NCI-H510A treated with DMSO at 0.1 percent for 48 hours (cell line): ENCODE measurements at regions not wholly inside any gene's neighbourhood (a gene's known extent, or its start where the extent isn't known, plus 50 kb on each side); places are given as distances from the start of the nearest gene placed in this dataset.
"Not testable (repeated sequence)": the region's sequence is repeated elsewhere in the genome, so short reads cannot be mapped to it uniquely, and the experiment has no call there.

Source experiments
- DNase-seq: peaks from one replicate; lab custom pipeline; 2025; lab: John Stamatoyannopoulos, UW

DNA sequence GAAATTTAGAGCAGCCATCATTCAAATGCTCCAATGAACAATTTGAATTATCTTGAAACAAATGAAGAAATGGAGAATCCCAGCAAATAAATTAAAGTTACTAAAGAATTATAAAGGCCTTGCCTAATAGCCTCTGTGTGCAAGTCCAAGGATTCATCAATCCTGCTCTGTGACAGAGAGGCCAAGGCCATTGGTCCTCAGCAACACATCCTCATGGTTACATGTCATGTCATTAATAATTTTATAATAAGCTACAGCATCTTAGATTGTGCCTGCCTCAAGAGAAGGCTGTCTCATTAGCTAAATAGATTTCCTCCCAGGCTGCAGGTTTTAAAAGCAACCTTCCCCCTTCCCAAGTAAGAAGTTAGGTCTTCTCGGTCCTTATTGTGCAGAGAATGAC, 611.6 kb downstream of the FBXO15 start:
- no peak for DNase-seq

DNA sequence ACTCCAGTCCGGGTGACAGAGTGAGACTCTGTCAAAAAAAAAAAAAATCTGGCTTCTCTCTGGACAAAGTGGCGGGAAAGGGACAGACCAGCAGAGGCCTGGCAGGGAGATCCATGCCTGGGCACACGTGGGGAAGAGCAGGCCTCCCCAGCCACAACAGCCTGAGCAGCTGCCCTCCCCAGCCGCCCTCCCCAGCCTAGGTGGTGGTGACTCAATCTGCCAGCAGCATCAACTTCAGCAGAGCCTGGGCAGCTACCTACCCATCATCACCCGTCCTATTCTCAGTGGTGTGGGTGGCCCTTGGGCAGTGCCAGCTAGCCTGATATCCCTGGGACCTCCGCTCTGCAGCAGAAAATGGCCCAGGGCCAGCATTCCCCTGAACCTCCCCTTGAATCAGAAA, 612.4 kb downstream of the FBXO15 start:
- DNase-seq: no peak

DNA sequence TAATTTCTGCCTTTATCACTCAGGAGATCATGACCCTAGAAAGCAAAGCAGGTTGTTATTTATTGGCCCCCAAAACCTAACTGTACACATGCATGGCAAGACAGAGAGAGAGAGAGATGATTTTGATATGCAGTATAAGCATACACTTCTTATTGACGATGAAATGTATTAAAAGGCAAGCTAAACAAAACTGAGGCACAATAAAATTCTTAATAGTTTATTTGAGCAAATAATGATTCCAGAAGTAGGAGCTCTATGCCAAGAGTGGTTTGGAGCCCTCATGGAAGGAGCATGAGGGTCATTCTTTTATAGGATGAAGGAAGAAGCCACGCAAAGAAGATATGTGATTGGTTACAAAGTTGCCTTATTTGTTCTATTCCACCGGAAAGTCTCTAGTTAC, 616.0 kb downstream of the FBXO15 start:
- no peak for DNase-seq

DNA sequence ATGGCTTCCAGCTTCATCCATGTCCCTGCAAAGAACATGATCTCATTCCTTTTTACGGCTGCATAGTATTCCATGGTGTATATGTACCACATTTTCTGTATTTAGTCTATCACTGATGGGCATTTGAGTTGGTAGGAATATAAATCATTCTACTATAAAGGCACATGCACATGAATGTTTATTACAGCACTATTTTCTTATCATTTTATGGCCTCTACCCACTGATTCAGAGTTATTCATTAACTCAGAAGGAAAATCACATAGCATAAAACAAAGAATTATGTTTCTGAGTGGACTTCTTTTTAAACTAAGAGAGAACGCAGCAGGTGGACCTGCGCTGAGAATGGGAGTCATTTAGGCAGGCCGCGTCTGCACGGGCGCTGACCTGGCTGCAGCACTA, 619.6 kb downstream of the FBXO15 start:
- no peak for DNase-seq

DNA sequence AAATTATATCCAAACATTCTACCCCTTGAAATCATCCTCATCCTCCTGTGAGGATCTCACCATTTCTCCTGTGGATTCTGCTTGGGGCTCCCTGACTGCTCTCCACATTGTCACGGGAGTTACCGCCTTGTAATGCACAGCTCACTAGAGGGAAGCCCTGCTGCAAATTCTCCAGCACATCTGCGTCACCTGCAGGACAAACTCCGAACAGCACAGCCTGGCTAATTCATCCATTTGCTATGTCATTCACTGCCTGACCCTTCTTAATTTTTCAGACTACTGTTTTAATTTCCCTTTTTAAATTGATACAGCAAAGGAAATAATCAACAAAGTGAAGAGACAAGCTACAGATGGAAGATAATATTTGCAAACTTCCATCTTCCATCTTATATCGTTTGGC, 627.4 kb downstream of the FBXO15 start:
- no peak for DNase-seq

DNA sequence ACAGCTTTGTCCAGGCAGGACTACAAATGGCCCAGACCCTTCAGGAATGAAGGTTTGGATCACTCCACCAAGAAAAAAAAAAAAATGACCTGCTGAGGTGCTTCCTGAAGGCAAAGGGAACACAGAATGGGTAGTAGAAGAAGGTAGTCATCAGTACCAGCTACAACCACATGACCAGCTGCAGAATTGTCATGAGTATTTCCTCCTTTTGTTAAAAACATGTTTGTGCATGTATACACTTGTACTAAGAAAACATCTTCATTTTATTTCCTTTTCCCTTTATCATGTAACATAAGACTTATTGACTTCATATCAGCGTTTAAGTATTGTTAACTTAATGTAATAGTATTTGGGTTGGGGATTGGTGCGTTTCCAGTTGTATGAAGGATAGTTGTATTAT, 631.6 kb downstream of the FBXO15 start:
- not testable (repeated sequence) for DNase-seq

DNA sequence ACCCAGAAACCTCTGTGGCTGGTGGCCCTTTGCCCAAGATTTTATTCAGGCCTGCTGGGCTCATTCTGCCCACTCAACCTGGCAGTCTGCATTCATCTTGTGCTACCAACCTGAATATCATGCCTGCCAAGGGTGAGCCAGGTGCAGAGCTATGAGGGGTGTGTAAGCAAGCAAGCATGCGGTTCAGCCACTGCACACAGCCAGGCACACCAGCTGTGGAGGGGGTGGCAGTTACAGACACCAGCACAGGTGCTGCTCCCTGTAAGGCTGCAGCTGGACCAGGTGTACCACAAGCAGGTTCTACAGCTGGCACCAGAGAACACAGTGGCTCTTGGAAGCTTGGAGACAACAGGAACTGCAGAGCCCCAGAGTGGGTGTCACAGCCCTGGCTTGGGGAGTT, 633.2 kb downstream of the FBXO15 start:
- DNase-seq: peak; percentile 56

DNA sequence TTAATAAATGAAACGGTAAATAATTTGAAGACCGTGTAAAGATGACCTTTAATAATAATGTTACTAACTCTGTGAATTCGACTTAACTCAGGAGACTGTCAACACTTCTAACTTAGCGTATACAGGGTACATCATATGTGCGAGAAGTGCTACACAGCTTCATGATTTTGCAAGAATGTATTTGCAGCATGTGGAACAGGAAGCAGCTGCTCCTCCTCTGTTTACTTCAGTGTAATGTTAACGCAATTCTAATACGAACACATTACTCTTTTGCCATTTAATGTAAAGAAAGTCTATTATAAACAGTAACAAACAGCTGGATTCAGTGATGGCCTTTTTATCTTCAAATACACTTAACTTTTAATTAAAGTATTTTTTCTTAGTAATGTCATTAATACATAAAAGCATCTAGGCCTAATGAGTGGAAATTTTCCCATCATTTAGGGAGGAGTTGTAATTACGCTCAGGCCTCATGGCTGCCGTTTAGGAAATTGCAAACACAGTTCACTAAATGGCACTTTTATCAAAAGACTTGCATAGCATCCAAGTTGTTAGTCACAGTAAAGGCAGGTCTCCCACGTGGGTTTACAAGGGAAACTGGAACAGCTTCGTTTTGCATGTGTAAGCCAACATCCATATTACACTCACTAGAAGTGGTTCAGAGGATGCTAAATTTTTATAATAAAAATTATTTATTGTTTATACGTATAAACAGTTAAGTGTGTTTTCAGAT, 635.7 kb downstream of the FBXO15 start:
- DNase-seq: peak; percentile 86

DNA sequence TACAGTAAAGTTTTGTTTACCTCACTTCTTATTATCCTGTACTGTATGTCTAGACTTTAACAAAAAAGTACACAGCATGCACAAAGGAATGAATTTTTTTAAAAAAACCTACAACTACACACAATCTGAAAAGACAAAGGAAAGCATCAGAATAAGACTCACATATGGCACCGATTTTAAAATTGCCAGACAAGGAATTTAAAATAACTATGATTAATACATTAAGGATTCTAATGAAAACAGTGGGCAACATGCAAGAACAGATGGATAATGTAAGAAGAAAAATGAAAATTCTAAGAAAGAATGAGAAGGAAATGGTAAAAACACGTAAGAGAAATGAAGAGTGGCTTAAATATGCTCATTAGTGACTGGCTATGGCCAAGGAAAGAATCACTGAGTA, 638.2 kb downstream of the FBXO15 start:
- DNase-seq: no peak

DNA sequence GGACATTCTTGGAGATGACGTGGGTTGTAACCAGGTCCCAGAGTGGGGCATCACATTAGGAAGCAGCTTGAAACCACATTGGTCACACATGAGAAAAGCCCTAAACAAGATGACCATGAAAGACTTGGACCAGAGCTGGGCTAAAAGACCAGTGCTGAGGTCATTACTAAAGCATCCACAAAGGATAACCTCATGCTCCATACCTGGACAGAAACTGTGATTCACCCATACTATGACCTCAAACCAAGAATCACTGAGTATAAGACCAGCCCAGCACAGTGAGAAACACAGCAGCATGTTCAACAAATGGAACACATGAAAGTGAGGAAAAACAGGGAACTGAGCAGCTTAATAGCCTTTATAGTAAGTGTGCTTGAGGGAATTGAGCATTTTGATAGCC, 635.5 kb upstream of the NETO1 start:
- DNase-seq: no peak

DNA sequence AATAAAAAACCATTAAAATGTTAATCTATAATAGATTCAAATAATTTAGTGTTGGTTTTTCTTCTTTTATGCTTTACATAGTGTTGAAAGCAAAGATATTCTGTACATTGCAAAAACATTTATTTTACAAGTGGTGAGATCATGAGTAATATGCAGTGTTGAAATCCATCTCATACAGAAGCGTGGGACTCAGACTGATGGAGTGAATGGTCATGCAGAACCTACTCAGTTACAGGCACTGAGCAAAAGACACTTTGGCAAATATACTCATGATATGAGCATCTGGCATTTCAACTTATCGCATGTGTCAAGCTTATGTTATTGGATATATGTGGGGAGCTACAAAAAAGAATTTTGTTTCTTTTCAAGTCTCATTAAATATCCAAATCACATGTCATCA, 620.2 kb upstream of the NETO1 start:
- DNase-seq: no peak

DNA sequence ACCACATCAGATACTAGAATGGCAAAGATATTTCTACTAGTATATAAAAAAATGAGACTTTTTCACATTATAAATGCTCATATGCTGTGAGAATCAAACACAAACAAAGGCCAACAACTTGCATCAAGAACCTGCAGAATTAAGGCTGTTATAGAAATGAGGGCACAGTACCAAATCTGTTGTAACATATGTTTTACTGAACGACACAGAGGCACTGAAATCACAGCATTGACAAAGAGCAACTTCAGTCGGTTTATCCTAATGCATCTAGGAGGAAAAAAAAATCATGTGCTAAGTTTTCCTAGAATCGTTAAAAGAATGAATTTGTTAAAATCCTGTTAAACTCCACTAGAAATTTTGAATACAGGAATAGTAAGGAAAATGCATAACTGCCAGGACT, 617.4 kb upstream of the NETO1 start:
- DNase-seq: no peak

DNA sequence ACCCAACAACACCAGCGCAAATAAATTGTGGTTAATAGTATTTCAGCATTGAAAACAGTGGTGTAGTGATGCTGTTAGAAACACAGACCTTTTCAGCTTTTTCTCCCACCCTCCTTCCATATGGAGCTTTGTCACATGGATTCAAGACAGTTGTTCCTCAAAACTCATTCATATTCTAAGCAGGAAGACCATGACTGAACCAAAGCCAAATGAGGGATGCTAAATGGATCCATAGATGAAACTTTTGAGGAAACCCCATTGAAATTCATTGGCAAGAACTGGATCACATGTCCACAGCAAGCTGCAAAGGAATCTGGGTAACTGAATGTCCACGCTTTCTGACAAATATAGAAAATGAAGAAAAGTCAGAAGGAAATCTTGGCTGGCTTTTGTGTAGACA, 615.1 kb upstream of the NETO1 start:
- DNase-seq: no peak

DNA sequence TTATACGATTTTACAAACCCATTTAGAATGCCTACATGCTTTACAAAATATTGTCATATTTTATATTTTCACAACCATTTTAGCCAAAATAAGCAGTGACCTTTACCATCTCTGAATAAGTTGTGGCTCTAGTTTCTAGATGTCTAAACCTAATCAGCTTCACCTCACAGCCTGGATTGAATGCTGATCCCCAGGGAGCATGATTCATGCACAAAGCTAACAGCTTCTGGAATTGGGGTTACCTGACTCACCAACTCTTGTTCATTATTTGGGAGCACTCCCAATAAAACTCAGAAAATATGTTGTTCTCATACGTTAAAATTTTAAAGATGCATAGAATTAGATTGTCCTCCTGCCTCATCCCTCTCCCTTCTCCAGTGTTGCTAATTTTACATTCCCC, 611.7 kb upstream of the NETO1 start:
- no peak for DNase-seq

DNA sequence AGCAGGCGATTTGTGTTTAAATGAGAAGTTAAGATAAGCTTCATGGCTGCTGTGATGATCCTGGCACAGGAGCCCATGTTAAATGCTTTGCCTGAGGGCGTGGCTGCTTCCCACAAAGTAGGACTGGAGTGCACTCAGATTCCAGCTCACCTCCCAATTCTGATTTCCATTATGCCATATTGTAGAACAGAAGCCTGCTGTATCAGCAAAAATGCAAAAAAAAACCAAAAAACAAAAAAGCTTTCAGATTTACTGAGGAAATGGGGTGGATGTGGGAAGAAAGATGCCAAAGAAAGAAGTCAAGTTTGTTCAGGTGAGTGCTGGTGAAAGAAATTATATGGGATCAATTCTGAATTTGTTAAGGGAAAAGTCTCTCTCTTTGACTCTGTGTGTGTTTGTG, 610.4 kb upstream of the NETO1 start:
- no peak for DNase-seq

DNA sequence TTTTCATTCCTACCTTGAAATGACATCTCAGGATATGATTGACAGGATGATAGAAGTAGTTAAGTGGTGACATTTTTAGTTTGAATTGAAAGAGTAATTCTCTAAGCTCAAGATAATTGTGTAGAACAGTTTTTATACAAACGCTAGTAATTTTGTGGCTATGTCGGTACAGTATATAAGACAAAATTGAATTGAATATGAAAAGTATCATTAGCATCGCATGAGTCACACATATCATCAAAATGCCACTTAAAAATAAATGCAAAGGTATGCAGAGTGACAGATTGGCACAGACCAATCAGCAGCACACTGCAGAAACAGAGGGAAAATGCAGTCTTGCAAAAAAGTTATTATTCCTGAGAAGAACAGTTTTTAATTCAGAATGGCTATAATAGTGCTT, 608.2 kb upstream of the NETO1 start:
- no peak for DNase-seq

DNA sequence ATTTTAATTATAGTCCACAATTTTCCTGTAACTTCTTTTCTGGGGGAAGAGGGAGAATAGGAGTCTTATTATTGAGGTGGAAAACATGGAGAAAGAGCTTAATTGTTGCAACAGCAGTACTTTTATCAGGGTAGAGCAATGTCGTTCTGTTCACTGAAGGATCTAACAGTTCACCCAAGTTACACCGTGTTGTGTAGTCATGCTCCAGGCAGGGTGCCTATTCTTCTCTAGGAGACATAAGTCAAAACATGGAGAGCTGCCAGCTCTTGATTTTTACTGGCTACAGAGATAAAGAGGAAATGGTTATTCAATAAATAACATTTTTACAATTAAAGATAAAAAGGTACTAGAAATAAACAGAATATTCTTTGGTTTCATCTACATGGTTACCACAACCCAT, 594.3 kb upstream of the NETO1 start:
- no peak for DNase-seq

DNA sequence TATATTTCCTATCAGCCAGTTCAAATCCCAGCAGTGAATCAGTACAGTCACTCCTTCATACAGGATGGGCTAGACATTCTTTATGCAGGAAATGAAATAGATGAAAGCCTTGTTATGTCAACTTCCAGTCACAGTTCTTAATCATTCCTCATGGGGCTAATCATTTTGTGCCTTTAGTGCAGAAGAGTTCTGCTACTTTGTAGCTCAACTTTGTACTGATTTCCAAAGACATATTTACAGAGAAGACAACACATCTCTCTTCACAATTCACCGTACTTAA, 593.9 kb upstream of the NETO1 start:
- DNase-seq: no peak

DNA sequence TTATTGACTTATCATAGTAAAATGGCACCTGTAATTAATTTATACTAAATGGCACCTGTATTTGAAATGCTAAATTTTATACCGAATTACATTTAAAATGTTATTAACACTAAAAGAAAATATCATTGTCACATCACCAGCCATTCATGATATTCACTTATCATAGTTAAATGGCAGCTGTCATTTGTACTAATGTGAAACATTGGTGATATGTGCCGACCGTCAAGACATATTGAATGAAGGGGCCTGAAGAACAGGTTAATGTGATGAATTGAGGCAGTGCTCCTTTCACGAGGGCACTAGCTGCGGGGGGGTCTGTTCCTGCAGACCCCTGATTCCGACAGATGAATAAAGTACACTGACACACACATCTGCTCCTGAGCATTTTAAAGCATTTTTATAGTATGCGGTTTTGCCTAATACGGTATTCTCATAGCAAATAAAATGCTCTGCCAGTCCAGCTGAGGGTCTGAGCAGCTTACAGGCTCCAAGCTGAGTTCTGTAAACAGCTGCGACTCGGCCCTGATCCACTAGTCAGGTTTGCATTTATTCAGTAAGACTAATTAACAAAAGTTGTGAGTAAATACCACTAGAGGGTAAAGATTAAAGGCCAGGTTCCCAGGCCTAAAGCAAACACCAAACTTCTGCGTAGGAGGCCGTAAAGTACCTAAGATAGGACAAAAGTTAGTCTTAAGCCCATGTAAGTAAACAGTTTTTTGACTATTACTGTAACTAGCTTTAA, 593.4 kb upstream of the NETO1 start:
- DNase-seq: no peak

DNA sequence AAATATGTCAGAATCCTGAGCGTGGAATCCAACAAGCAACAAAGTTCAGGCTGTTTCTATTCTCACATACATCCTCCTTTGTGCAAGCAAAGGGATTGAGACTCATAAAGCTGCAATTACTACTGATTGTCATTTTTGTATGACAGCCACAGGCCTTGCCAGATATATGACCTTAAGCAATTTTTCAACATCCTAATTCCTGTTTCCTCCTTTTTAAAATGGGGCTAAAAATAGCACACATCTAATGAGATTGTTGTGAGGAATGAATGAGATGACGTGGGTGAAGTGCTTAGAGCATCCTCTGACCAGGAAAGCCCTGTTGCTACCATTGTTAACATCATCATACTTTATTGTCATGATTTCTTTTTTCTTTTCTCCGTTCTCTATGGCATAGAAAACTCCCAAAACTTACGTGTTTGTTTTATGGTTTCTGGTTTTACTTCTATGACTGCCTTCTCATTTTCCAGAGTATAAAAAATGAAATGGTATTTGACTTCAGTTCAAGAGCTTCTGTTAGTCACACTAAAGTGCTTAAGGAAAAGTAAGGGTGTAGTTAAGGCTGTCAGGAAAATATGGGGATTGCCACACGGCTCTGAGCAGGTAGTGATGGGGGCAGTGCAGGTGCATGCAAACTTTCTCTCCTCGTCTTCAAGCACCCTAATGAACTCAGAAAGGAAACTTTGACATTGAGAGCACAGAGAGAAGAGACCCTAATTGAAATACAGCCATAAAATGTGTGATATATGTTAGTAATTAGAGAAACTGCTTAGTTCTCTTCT, 590.6 kb upstream of the NETO1 start:
- no peak for DNase-seq

DNA sequence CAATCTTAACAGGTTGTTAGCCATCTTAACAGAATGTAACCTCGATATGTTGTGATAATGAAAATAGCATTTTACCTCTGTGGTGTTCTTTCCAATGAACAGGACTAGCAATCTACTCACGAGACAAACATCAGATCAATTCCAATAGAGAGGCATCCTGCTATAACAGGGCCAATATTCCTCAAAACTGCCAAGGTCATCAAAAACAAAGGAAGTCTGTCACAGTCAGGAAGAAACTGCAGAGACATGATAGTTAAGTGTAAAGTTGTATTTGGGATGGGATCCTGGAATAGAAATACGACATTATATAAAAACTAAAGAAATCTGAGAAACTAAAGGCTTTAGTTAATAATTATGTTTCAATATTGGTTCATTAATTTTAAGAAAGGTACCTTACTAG, 588.9 kb upstream of the NETO1 start:
- no peak for DNase-seq

DNA sequence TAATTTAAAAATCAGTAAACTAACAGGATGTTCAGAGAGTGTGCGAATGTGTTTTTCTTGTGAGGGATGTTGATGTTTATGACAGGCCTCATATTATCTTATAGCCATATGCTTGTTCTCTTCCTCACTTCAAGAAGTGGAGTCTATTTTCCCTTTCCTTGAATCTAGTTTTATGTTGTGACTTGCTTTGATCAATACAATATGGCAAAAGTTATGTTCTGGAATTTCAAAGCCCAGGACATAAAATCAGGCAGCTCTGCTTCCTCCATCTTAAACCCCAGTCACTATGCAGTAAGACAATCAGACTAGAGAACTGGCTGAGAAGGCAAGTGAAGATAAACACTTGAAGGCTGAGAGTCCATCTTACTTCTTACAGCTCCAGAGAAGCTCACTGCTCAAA, 585.1 kb upstream of the NETO1 start:
- DNase-seq: no peak

DNA sequence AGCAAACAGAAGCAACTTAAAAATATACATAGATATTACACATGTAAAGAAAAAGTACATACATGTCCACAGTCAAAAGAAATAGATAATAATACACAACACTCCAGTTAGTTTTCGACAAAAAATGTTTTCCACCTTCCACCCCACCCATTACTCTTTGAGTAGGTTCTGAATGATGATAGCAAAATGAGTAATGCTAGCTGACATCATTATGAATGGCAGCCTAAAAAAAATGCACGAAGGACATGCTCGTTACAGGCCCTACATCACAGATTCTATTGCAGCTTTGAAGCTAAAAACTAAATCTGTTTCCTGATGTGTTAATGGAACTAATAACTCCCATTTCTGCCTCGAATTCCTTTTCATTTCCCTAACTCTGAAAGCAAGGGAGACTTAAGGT, 578.7 kb upstream of the NETO1 start:
- no peak for DNase-seq
